DND-41 (cell line): ENCODE measurements at regions not wholly inside any gene's neighbourhood (a gene's known extent, or its start where the extent isn't known, plus 50 kb on each side); places are given as distances from the start of the nearest gene placed in this dataset.

ENCODE experiments used
- CTCF ChIP-seq: IDR thresholded peaks from 2 replicates; pipeline ENCODE4 v1.5.1; 2012; ENCODE audit warnings: borderline replicate concordance, low read length, moderate library complexity, mild to moderate bottlenecking; ENCODE audit not compliant: poor library complexity, severe bottlenecking; ENCODE audit errors: extremely low read depth
- EZH2 ChIP-seq: IDR thresholded peaks from 3 replicates; pipeline ENCODE4 v1.6.1; 2012; ENCODE audit warnings: borderline replicate concordance, low read depth, mild to moderate bottlenecking, moderate library complexity, low read length, inconsistent platforms; ENCODE audit not compliant: severe bottlenecking

- no peak for TF ChIP-seq CTCF
- TF ChIP-seq EZH2 = no peak
These were observed 99.7 kb downstream of the SPRY4 start for GRCh38 chr5:142225141-142225540.
